NCI-H1436 (cell line): ENCODE measurements at regions not wholly inside any gene's neighbourhood (a gene's known extent, or its start where the extent isn't known, plus 50 kb on each side); places are given as distances from the start of the nearest gene placed in this dataset.

Experiments
- DNase-seq: peaks from one replicate; lab custom pipeline; 2025; lab: John Stamatoyannopoulos, UW

- DNase-seq: no peak
These were observed 73.9 kb downstream of the WNT5A start for GRCh38 chr3:55413236-55413635.

- DNase-seq: no peak
These were observed 74.6 kb downstream of the WNT5A start for GRCh38 chr3:55412545-55412944.

- no peak for DNase-seq
These were observed 77.3 kb downstream of the WNT5A start for GRCh38 chr3:55409806-55410205.

GRCh38 chr3:55408193-55408826 lies 78.8 kb downstream of the WNT5A start:
- DNase-seq: no peak

- no peak for DNase-seq
These were observed 79.7 kb downstream of the WNT5A start for GRCh38 chr3:55407426-55407820.

- DNase-seq: no peak
These were observed 80.2 kb downstream of the WNT5A start for GRCh38 chr3:55406696-55407425.

- DNase-seq: no peak
These were observed 81.7 kb downstream of the WNT5A start for GRCh38 chr3:55405436-55405835.

GRCh38 chr3:55402886-55403609 lies 84.1 kb downstream of the WNT5A start:
- DNase-seq: no peak

GRCh38 chr3:55380561-55380960 lies 106.5 kb downstream of the WNT5A start:
- DNase-seq: no peak

GRCh38 chr3:55376753-55377347 lies 110.3 kb downstream of the WNT5A start:
- no peak for DNase-seq

- no peak for DNase-seq
These were observed 113.7 kb downstream of the WNT5A start for GRCh38 chr3:55373423-55373822.

GRCh38 chr3:55370272-55370671 lies 116.8 kb downstream of the WNT5A start:
- no peak for DNase-seq

GRCh38 chr3:55369141-55369847 lies 117.8 kb downstream of the WNT5A start:
- no peak for DNase-seq

- no peak for DNase-seq
These were observed 118.7 kb downstream of the WNT5A start for GRCh38 chr3:55368366-55368765.

GRCh38 chr3:55367384-55367783 lies 119.7 kb downstream of the WNT5A start:
- no peak for DNase-seq

GRCh38 chr3:55364421-55364820 lies 122.7 kb downstream of the WNT5A start:
- DNase-seq: no peak

GRCh38 chr3:55362210-55362960 lies 124.7 kb downstream of the WNT5A start:
- no peak for DNase-seq

GRCh38 chr3:55357796-55358195 lies 129.3 kb downstream of the WNT5A start:
- no peak for DNase-seq

GRCh38 chr3:55352668-55353067 lies 134.4 kb downstream of the WNT5A start:
- DNase-seq: no peak

GRCh38 chr3:55349851-55350250 lies 137.3 kb downstream of the WNT5A start:
- no peak for DNase-seq
